Esophagus squamous epithelium (tissue), 4 donors: ENCODE measurements at regions not wholly inside any gene's neighbourhood (a gene's known extent, or its start where the extent isn't known, plus 50 kb on each side); places are given as distances from the start of the nearest gene placed in this dataset.

ENCODE experiments used
- POLR2A ChIP-seq, 4 donors: fragments of 450-650 bp; IDR thresholded peaks; one replicate each; pipeline ENCODE4 v1.6.1; 2017; ENCODE audit warnings: antibody characterized with exemption in 4 of 4, mild to moderate bottlenecking in 4 of 4, moderate library complexity in 3 of 4
- TF ChIP-seq, protein P1 (sequence below), 6 experiments: fragments of 450-650 bp in 4 of 6; fragments of 200-600 bp in 2 of 6; sonication (generic) in 2 of 6; IDR thresholded peaks; one replicate each; pipeline ENCODE4 v1.5.1; 2016 to 2019; ENCODE audit warnings: antibody characterized with exemption in 6 of 6, mild to moderate bottlenecking in 4 of 6, moderate library complexity in 4 of 6

DNA sequence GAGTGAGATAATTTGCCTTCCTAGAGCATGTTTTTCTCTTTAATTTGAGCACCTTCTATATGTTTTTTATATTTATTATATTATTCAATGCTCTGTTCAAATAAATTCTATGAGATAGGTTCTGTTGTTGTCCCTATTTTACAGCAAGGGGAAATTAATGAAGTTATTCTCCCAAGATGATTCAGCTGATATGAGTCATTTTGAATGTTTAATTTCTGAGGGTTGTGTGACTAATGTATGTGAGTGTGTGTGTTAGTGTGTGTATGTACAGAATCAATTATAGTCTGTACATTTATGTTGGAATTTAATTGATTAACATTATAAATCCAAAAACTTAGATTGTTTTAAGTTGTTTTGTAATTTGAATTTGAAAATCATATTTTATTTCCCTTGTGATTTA lies 1536.7 kb upstream of the B3GALT2 start:
- TF ChIP-seq POLR2A (IDR thresholded peaks at IDR 0.05), result no peak
- TF ChIP-seq, protein P1, sequence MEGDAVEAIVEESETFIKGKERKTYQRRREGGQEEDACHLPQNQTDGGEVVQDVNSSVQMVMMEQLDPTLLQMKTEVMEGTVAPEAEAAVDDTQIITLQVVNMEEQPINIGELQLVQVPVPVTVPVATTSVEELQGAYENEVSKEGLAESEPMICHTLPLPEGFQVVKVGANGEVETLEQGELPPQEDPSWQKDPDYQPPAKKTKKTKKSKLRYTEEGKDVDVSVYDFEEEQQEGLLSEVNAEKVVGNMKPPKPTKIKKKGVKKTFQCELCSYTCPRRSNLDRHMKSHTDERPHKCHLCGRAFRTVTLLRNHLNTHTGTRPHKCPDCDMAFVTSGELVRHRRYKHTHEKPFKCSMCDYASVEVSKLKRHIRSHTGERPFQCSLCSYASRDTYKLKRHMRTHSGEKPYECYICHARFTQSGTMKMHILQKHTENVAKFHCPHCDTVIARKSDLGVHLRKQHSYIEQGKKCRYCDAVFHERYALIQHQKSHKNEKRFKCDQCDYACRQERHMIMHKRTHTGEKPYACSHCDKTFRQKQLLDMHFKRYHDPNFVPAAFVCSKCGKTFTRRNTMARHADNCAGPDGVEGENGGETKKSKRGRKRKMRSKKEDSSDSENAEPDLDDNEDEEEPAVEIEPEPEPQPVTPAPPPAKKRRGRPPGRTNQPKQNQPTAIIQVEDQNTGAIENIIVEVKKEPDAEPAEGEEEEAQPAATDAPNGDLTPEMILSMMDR (IDR thresholded peaks at IDR 0.05), result no peak
